NT2/D1 (cell line): ENCODE measurements at regions not wholly inside any gene's neighbourhood (a gene's known extent, or its start where the extent isn't known, plus 50 kb on each side); places are given as distances from the start of the nearest gene placed in this dataset.

Experiments
- SUZ12 ChIP-seq: IDR thresholded peaks from 2 replicates; pipeline ENCODE4 v1.6.1; 2011; ENCODE audit not compliant: insufficient read length, insufficient read depth; ENCODE audit errors: extremely low read depth
- YY1 ChIP-seq: IDR thresholded peaks from 2 replicates; pipeline ENCODE4 v1.6.1; 2011; ENCODE audit not compliant: insufficient read length, insufficient read depth

- TF ChIP-seq SUZ12 (no peak), YY1 (no peak)
Observed at GRCh38 chr4:23976423-23976822, 86.6 kb upstream of the PPARGC1A start.
